Dendritic cell treated with granulocyte-macrophage colony-stimulating factor and Interleukin-4, amounts not matched to agents 40 ng/mL and 50 ng/mL, for 4 days (primary cell): ENCODE measurements at regions not wholly inside any gene's neighbourhood (a gene's known extent, or its start where the extent isn't known, plus 50 kb on each side); places are given as distances from the start of the nearest gene placed in this dataset.

Source experiments
- H3K27ac Mint-ChIP-seq: one replicate; pipeline ENCODE4 v1.8.0; 2022; ENCODE audit warnings: mild to moderate bottlenecking, mixed read lengths
- H3K27me3 Mint-ChIP-seq: one replicate; pipeline ENCODE4 v1.8.0; 2022; ENCODE audit warnings: mild to moderate bottlenecking, mixed read lengths
- H3K36me3 Mint-ChIP-seq: one replicate; pipeline ENCODE4 v1.8.0; 2022; ENCODE audit warnings: low read depth, mixed read lengths
- H3K4me1 Mint-ChIP-seq: one replicate; pipeline ENCODE4 v1.8.0; 2022; ENCODE audit warnings: low read depth, mixed read lengths
- H3K4me3 Mint-ChIP-seq: one replicate; pipeline ENCODE4 v1.8.0; 2022; ENCODE audit warnings: mild to moderate bottlenecking, moderate library complexity, mixed read lengths
- H3K9me3 Mint-ChIP-seq: one replicate; pipeline ENCODE4 v1.8.0; 2022; ENCODE audit warnings: mixed read lengths
- intact Hi-C: fragments of 100-400 bp; cut with micrococcal nuclease; formaldehyde crosslinking; loops from one replicate; pipeline ENCODE4 v1.15.0; 2022

- Mint-ChIP-seq H3K36me3 (no peaks in the 10 kb centered on the region), H3K27me3 (no peaks in the 10 kb centered on the region), H3K9me3 (no peaks in the 10 kb centered on the region), H3K4me1 (no peaks in the 10 kb centered on the region), H3K27ac (no peak overlapping the region), H3K4me3 (no peak overlapping the region)
- intact Hi-C loops = no loop called here
Measured at GRCh38 chr5:155836089-155836803, 490.7 kb upstream of the SGCD start.

DNA sequence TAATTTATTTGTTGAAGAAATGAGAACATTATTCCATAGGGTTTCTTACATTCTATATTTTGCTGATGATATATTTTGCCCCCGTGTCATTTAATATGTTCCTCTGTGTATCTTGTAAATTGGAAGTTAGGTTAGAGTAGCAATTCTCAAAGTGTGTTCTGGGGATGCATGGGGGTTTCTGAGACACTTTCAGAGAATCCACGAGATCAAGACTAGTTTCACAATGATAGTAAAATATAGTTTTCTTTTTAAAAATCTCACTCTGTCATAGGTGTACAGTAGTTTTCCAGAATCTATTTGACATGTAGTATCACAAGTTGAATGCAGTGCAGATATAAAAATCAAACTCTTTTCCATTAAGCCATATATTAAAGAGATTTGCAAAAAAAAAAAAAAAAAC, 488.6 kb upstream of the SGCD start:
- H3K9me3 Mint-ChIP-seq = no peaks in the 10 kb centered on the region
- no peak overlapping the region for H3K27ac Mint-ChIP-seq
- intact Hi-C loops = no loop called here
- no peaks in the 10 kb centered on the region for H3K36me3 Mint-ChIP-seq
- H3K4me3 Mint-ChIP-seq = no peak overlapping the region
- no peaks in the 10 kb centered on the region for H3K4me1 Mint-ChIP-seq
- H3K27me3 Mint-ChIP-seq = no peaks in the 10 kb centered on the region

- intact Hi-C loops = no loop called here
- Mint-ChIP-seq H3K27me3 (no peaks in the 10 kb centered on the region), H3K36me3 (no peaks in the 10 kb centered on the region), H3K4me3 (no peak overlapping the region), H3K9me3 (no peaks in the 10 kb centered on the region), H3K4me1 (no peaks in the 10 kb centered on the region), H3K27ac (no peak overlapping the region)
Measured at GRCh38 chr5:155839251-155840037, 487.5 kb upstream of the SGCD start.

DNA sequence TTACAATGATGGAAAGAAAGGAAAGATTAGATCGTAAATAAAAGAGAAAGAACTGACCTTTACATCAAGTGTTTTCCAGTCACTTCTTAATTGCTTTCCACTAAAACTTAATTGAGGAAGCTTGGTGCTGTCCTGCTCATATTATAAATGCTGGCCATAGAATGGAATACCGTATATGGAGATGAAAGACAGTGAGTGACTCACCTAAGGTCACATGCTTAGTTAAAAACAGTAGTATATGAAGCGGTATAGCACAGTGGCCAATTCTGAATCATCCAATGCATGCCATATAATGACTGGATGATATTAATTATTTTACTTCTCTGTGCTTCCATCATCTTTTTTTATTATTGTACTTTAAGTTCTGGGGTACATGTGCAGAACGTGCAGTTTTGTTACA, 482.4 kb upstream of the SGCD start:
- Mint-ChIP-seq H3K9me3 (no peaks in the 10 kb centered on the region), H3K36me3 (no peaks in the 10 kb centered on the region), H3K27ac (no peak overlapping the region), H3K4me1 (no peaks in the 10 kb centered on the region), H3K4me3 (no peak overlapping the region), H3K27me3 (no peaks in the 10 kb centered on the region)
- intact Hi-C loops = no loop called here

DNA sequence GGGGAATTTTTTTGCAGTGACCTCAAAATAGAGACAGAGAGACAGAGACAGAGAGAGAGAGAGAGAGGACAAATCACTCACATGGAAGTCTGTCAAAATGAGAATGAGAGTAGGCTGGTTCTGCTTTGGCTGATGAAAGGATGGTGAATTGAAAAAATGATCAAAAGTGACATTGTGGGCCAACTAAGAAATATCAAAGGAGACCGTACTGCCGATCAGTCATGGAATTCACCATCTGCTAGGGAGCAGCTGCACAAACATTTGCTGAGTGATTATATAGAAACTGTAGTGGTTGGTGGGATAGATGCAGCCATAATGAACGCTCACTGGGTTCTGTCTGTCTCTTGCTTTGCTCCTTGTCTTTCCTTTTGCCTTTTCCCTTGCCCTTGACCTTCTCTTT, 476.6 kb upstream of the SGCD start:
- intact Hi-C loops = no loop called here
- H3K9me3 Mint-ChIP-seq = peaks cover 6% of the 10 kb centered on the region
- no peak overlapping the region for H3K27ac Mint-ChIP-seq
- H3K27me3 Mint-ChIP-seq = no peaks in the 10 kb centered on the region
- no peaks in the 10 kb centered on the region for H3K36me3 Mint-ChIP-seq
- H3K4me3 Mint-ChIP-seq = no peak overlapping the region
- H3K4me1 Mint-ChIP-seq = no peaks in the 10 kb centered on the region

- intact Hi-C loops = no loop called here
- H3K36me3 Mint-ChIP-seq = no peaks in the 10 kb centered on the region
- no peaks in the 10 kb centered on the region for H3K4me1 Mint-ChIP-seq
- H3K9me3 Mint-ChIP-seq = no peaks in the 10 kb centered on the region
- no peak overlapping the region for H3K4me3 Mint-ChIP-seq
- no peaks in the 10 kb centered on the region for H3K27me3 Mint-ChIP-seq
- H3K27ac Mint-ChIP-seq = no peak overlapping the region
Measured at GRCh38 chr5:155866971-155867370, 460.0 kb upstream of the SGCD start.

DNA sequence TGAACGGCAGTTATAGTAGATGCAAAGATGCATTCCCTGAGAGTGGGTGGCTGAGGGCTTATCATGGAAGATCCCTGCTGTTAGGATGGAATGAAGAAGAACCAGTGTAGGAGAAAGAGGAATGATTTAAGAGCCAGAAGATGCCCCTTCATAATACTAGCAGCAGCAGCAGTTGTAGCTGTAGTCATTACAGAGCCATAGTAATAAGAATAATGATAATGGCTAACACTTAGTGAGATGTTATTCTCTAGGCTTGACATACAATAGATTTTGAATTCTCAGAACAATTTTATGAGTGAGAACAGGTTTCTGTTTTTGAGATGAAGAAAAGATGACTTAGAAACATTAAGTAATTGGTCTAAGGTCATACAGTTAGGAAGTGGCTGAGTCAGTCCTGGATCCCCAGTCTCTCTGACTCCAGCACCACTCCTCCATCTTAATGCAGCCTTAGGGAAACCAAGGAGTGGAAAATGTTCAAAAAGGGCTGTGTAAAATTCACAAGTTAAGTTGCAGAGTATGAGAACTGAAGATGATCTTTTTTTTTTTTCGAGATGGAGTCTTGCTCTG, 459.4 kb upstream of the SGCD start:
- Mint-ChIP-seq H3K9me3 (no peaks in the 10 kb centered on the region), H3K4me1 (no peaks in the 10 kb centered on the region), H3K36me3 (no peaks in the 10 kb centered on the region), H3K27me3 (no peaks in the 10 kb centered on the region), H3K4me3 (no peak overlapping the region), H3K27ac (no peak overlapping the region)
- intact Hi-C loops = no loop called here

GRCh38 chr5:155870636-155871035, 456.3 kb upstream of the SGCD start:
- H3K27me3 Mint-ChIP-seq = no peaks in the 10 kb centered on the region
- H3K9me3 Mint-ChIP-seq = no peaks in the 10 kb centered on the region
- H3K27ac Mint-ChIP-seq = no peak overlapping the region
- no peaks in the 10 kb centered on the region for H3K4me1 Mint-ChIP-seq
- H3K4me3 Mint-ChIP-seq = no peak overlapping the region
- no peaks in the 10 kb centered on the region for H3K36me3 Mint-ChIP-seq
- intact Hi-C loops = no loop called here

GRCh38 chr5:155871623-155872022, 455.3 kb upstream of the SGCD start:
- intact Hi-C loops = no loop called here

DNA sequence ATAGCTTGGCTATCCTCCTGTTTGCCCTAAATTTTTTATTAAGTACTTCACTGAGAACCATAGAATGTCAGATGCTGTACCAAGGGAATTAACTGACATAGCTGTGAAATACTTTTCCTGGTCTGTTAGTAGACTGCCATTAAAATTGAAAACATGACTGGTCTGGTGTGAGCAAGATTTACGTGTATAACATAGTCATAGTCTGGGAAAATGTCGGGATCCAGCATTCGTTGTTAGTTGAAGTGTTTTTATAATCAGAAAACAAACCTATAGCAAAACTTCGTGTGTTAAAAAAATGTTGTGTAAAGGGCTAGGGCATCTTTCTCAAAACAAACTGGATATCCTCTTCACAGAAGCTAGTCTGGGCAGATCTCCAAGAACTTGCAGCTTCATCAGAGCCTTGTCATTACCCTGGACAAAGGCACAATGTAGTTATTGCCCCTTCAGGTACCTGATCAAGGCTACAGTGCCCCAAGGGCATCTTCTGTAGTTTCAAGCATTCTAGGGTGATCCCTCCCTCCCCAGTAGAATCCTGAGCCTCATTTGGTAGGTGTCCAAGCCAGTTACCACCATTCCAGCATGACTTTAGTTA, 454.2 kb upstream of the SGCD start:
- no peak overlapping the region for H3K4me3 Mint-ChIP-seq
- no peaks in the 10 kb centered on the region for H3K27me3 Mint-ChIP-seq
- intact Hi-C loops = no loop called here
- no peaks in the 10 kb centered on the region for H3K4me1 Mint-ChIP-seq
- H3K9me3 Mint-ChIP-seq = no peaks in the 10 kb centered on the region
- H3K27ac Mint-ChIP-seq = no peak overlapping the region
- H3K36me3 Mint-ChIP-seq = no peaks in the 10 kb centered on the region

More at GRCh38 chr5:155871623-155872022, 455.3 kb upstream of the SGCD start:
- Mint-ChIP-seq H3K4me1 (no peaks in the 10 kb centered on the region), H3K4me3 (no peak overlapping the region), H3K27me3 (no peaks in the 10 kb centered on the region), H3K27ac (no peak overlapping the region), H3K9me3 (no peaks in the 10 kb centered on the region), H3K36me3 (no peaks in the 10 kb centered on the region)

DNA sequence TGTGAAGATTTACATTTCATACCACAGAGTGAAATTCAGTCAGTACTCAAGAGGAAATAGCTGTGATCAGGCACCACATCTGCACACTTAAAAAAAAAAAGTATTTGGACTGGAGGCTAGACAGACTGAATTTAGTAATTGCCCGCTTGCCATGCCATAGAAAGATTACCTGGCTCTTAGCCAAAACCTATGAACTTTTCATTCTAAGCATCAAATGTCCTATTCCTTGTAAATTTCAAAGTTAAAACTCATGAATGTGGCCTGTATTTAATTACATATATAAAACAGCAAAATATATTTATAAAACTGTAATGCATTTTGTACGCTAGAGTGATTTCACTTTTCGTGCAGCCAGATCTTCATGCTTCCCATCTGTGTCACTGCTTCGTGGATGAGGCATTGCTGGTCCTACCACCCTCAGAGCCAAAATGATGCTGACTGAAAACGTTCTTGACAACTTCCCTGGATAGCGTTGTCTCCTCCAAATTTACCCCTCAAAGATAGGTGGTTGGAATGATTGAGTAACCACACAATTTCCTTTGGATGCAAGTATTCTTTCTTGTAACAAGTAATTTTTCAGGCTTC, 447.9 kb upstream of the SGCD start:
- Mint-ChIP-seq H3K4me3 (no peak overlapping the region), H3K4me1 (no peaks in the 10 kb centered on the region), H3K27me3 (no peaks in the 10 kb centered on the region), H3K27ac (no peak overlapping the region), H3K36me3 (no peaks in the 10 kb centered on the region), H3K9me3 (no peaks in the 10 kb centered on the region)
- intact Hi-C loops = no loop called here

GRCh38 chr5:155884041-155884440, 442.9 kb upstream of the SGCD start:
- Mint-ChIP-seq H3K4me1 (no peaks in the 10 kb centered on the region), H3K4me3 (no peak overlapping the region), H3K27ac (no peak overlapping the region), H3K36me3 (no peaks in the 10 kb centered on the region), H3K27me3 (no peaks in the 10 kb centered on the region), H3K9me3 (no peaks in the 10 kb centered on the region)
- intact Hi-C loops = no loop called here

GRCh38 chr5:155885199-155885598, 441.8 kb upstream of the SGCD start:
- no peak overlapping the region for H3K4me3 Mint-ChIP-seq
- no peaks in the 10 kb centered on the region for H3K36me3 Mint-ChIP-seq
- H3K9me3 Mint-ChIP-seq = no peaks in the 10 kb centered on the region
- intact Hi-C loops = no loop called here
- H3K27me3 Mint-ChIP-seq = no peaks in the 10 kb centered on the region
- no peaks in the 10 kb centered on the region for H3K4me1 Mint-ChIP-seq
- H3K27ac Mint-ChIP-seq = no peak overlapping the region
